Esophagus mucosa (tissue), 1 donor: ENCODE measurements at regions not wholly inside any gene's neighbourhood (a gene's known extent, or its start where the extent isn't known, plus 50 kb on each side); places are given as distances from the start of the nearest gene placed in this dataset.
"Not testable (repeated sequence)": the region's sequence is repeated elsewhere in the genome, so short reads cannot be mapped to it uniquely, and the experiment has no call there.

Experiments used
- ATAC-seq: fragments of 200-7000 bp; cut with Tn5 transposase; one replicate; pipeline ENCODE4 v1.9.1; 2020
- donor health status: DM: yes; HTN: yes; CAD: no.

- no peak for ATAC-seq
Measured at GRCh38 chr1:30174499-30174898, 548.9 kb downstream of the MATN1 start.

GRCh38 chr1:30173560-30173959 lies 549.8 kb downstream of the MATN1 start:
- ATAC-seq = no peak

DNA sequence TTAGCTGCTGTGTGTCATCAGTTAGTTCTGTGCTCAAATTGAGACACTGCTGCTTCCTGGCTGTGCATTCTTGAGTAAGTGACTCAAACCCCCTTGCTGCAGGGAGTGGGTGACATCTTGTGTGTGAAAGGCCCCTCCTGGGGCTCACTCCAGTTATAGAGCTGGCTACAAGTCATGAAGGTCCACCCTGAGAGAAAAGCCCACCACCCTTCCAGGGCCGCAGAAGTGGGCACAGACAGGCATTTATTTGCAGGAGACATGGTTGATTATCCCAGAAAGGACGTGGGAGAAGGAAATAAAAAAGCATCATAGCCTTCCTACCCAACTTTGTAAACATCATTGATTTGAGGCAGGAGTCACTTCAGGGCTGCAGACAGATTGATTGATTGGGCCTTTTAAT lies 550.6 kb downstream of the MATN1 start:
- no peak for ATAC-seq

DNA sequence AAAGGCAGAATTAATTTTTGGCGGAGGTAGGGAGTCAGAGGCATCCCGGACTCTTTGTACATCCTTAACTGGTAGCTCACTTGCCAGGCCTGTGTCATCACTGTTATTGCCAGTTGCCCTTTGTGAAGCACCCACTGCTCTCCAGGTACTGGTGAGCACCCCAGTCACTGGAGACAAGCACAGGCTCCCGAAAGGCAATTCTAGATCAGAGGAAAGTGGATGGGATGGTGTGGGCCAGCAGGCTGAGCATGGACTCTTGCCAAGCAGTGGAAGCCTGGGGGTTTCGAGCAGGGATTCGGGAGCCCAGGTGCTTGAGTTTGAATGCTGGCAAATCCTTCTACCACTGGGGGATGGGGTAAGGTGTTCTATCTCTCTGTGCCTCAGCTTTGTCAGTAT lies 551.1 kb downstream of the MATN1 start:
- no peak for ATAC-seq

- no peak for ATAC-seq
Measured at GRCh38 chr1:30171537-30172298, 551.7 kb downstream of the MATN1 start.

DNA sequence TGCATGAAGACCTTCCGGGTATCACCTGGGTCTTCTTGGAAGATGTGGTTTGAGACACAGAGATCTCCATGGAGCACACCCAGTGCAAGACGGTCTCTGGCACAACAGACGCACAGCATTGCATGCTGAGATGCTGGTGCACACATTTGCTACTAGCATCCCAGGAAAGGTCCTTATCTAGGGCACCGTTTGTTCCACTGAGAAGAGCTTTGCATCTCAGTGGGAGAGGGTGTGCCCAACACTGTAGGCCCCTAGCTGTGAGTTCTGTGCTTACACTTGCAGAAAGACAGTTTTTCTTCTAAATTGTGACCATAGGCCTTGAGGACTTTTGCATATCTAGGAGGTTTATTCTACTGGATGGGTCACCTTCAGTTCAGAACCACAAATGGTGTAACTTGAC lies 554.1 kb downstream of the MATN1 start:
- ATAC-seq = no peak

GRCh38 chr1:30166174-30166573 lies 557.2 kb downstream of the MATN1 start:
- ATAC-seq = no peak

- no peak for ATAC-seq
Measured at GRCh38 chr1:30165116-30165515, 558.3 kb downstream of the MATN1 start.

GRCh38 chr1:30164693-30165092 lies 558.7 kb downstream of the MATN1 start:
- no peak for ATAC-seq

DNA sequence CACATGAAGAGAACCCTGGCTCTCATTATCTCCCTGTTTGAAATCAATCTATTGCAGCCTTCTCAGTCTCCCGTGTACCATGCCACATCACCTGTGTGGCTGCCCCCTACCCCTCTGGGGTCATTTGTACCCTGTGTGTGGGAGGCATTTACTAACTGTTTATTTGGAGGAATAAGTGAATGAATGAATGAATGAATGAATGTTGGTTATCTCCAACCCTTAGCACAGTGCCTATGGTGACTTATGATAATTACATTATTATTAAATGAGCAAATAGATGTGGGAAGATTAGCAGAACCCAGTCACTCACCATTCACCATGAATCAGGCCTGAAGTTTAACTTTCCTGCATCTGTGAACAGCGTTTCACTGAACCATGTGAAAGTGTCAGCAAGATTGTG lies 560.8 kb downstream of the MATN1 start:
- no peak for ATAC-seq

DNA sequence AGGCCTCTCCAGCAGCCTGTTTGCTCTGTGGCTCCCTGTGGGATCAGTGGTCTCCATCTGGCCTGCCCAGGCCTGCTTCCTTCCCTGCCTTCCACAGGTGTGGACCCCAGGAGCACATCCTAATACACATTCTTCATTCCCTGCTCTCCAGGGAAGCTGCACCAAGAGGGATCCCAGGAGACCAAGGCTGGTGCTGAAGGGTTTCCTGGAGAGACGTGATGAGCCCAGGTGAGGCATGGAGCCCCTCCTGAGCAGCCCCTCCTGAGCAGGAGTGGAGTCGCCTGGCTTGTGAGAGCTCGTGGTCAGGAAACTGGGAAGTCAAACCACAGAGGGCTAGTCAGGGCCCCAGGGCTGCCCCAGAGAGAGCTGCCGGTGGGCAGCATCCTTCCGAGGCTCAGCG lies 561.4 kb downstream of the MATN1 start:
- no peak for ATAC-seq

- ATAC-seq = no peak
Measured at GRCh38 chr1:30160999-30161689, 562.2 kb downstream of the MATN1 start.

DNA sequence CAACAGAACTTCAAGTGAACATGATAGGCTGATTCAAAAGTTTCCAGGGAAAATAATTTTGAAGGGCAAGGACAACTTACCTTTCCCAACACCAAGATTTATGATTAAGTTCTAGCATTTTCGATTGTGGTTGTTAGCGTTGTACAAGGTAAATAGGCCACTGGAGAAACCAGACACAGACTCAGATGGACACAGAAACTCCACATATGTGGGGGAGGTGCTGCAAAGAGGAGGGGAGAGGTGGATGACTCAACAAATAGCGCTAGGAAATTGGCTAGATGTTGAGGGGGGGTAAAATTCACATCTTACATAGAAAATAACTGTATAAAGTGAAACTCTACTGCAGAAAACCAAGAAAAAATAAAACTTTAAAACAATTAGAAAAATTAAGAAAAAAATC lies 564.4 kb downstream of the MATN1 start:
- ATAC-seq = no peak

GRCh38 chr1:30155698-30156097 lies 567.7 kb downstream of the MATN1 start:
- not testable (repeated sequence) for ATAC-seq

GRCh38 chr1:30155253-30155652 lies 568.1 kb downstream of the MATN1 start:
- not testable (repeated sequence) for ATAC-seq

DNA sequence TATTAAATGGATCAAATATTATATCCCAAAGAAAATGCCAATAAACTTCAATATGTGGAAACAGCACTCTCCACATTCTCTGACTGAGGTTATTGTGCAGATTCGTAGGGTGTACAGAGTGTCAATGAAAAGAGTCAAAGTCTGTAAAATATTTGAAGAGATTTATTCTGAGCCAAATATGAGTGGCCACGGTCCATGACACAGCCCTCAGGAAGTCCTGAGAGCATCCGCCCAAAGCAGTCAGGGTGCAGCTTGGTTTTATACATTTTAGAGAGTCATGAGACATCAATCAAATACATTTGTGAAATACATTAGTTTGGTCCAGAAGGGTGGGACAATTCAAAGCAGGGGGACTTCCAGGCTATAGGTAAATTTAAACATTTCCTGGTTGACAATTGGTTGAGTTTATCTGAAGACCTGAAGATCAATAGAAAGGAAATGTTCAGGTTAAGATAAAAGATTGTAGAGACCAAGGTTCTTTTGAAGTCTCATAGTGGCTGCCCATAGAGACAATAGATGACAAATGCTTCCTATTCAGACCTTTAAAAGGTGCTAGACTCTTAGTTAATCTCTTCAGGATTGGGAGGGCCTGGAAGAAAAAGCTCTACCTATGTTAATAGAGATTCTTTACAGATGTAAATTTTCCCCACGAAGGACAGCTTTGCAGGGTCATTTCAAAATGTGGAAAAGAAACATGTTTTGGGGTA lies 569.5 kb downstream of the MATN1 start:
- ATAC-seq = no peak

DNA sequence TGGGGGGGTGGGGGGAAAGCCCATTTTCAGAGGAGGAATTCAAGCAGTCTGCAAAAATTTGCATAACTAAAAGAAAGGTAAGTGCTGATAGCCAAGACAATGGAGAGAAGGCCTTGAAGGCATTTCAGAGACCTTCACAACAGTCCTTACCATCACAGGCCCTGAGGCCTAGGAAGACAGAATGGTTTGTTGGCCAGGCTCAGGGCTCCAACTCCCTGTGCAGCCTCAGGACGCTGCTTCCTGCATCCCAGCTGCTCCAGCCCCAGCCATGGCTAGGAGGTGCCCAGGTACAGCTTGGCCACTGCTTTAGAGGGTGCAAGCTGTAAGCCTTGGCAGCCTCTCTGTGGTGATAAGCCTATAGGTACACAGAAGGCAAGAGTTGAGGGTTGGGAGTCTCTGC lies 571.6 kb downstream of the MATN1 start:
- ATAC-seq = no peak

DNA sequence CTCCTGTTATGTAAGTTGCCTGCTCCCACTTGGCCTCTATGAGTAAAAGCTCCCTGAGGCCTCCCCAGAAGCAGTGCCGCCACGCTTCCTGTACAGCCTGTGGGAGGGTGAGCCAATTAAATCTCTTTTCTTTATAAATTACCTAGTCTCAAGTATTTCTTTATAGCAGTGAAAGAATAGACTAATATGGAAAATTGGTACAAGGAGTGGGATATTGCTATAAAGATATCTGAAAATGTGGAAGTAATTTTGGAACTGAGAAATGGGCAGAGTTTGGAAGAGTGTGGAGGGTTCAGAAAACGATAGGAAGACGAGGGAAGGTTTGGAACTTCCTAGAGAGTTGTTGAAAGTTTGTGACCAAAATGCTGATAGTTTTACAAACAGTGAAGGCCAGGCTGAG lies 572.3 kb downstream of the MATN1 start:
- no peak for ATAC-seq

GRCh38 chr1:30149226-30149625 lies 574.2 kb downstream of the MATN1 start:
- no peak for ATAC-seq

GRCh38 chr1:30148676-30149075 lies 574.7 kb downstream of the MATN1 start:
- ATAC-seq = no peak

DNA sequence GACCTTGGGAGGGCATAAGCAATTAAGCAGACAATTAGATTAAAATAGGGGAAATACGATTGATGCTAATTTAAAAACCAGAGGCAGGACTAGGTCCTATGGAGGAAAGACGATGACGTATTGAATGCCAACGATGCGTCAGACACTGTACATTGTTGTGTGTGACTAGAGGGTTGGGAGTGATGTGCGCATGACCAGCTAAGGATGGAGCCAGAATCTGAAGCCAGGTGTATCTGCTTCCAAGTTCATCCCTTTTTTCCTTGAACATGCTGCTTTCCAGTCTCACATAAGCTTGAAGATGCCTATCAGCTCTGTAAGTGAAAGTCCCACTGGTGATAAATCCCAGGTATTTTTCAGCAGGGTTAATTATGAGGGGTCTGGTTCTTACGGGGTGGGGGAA lies 576.2 kb downstream of the MATN1 start:
- no peak for ATAC-seq

GRCh38 chr1:30146448-30146847 lies 576.9 kb downstream of the MATN1 start:
- no peak for ATAC-seq

DNA sequence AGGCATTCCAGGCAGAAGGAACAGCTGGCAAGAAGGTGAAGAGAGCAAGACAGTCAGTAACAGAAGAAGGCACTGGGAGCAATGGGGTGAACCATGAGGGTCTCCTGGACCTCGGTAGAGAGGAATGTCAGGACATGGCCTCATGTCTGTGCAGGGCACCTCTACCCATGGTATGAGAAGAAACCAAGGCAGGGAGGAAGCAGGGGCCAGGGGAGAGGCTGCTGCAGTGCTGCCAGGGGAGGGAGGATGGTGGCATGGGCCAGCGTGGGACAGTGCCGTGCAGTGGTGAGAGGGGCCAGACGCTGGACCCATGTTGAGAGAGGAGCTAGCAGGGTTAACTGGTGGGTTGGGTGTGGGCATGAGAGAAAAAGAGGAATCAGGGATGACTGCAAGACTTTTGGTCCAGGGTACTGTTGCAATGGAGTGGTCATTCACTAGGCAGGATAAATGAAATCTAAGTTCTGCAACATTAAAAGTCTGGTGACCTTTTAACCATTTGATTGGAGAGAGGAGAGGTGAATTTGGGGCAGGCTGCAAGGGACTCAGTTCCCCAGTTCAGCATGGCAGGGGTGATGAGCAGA lies 577.6 kb downstream of the MATN1 start:
- ATAC-seq = no peak
